Fibroblast of skin of right quadriceps (primary cell): ENCODE measurements at regions not wholly inside any gene's neighbourhood (a gene's known extent, or its start where the extent isn't known, plus 50 kb on each side); places are given as distances from the start of the nearest gene placed in this dataset.
A peak's percentile ranks its signal among the peaks of the same experiment; 100 is the strongest.

Experiments
- DNase-seq: peaks from one replicate; pipeline ENCODE4 v3.0.0-alpha.2; 2013

- no peak for DNase-seq
Measured at GRCh38 chr5:117880932-117881331, 1107.4 kb downstream of the DTWD2 start.

GRCh38 chr5:117877731-117878130, 1110.6 kb downstream of the DTWD2 start:
- no peak for DNase-seq

DNA sequence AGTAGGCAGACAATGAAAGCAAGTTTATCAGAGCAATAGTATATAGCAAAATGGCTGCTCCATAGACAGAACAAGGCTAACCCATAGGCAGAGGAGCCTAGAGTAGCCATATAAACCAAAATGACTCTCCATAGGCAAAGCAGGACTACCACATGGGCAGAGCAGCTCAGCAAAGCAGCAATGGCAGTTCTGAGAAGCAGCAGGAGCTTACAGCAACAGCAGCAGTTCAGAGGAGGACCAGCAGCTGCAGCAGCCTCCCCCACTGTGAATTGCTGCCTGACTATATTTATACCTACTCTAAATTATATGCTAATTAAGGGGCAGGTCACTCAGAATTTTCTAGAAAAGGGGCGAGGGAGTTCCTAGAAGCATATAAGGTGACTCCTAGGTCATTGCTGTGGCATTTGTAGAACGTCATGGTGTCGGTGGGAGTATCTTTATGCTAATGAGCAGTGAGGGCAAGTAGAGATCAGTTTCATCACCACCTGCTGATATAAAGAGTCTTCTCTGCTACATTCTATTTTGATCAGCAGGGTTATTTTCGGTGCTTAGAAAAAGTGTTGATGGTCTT, 1115.5 kb downstream of the DTWD2 start:
- DNase-seq = no peak

GRCh38 chr5:117869596-117869995, 1118.8 kb downstream of the DTWD2 start:
- no peak for DNase-seq

GRCh38 chr5:117863586-117864296, 1124.6 kb downstream of the DTWD2 start:
- no peak for DNase-seq

GRCh38 chr5:117860550-117860949, 1127.8 kb downstream of the DTWD2 start:
- no peak for DNase-seq

- DNase-seq = no peak
Measured at GRCh38 chr5:117859176-117859575, 1129.2 kb downstream of the DTWD2 start.

DNA sequence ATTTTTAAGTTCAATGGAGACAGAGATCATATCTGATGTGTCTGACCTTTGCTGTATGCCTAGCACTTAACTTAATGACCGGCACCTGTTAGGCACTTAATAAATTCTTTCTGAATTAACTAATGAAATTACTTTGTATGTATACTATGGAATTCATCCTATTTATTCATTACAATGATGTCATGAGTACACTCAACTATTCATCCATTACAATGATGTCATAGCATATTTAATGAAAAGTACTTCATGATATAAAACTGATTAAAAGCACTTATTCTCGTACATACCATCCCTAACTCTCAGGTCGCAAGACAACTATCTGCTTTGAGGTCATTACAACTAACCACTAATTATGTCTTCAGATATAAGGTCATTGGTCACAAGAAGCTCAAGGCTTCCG, 1131.6 kb downstream of the DTWD2 start:
- no peak for DNase-seq

GRCh38 chr5:117837786-117838185, 1150.6 kb downstream of the DTWD2 start:
- no peak for DNase-seq

DNA sequence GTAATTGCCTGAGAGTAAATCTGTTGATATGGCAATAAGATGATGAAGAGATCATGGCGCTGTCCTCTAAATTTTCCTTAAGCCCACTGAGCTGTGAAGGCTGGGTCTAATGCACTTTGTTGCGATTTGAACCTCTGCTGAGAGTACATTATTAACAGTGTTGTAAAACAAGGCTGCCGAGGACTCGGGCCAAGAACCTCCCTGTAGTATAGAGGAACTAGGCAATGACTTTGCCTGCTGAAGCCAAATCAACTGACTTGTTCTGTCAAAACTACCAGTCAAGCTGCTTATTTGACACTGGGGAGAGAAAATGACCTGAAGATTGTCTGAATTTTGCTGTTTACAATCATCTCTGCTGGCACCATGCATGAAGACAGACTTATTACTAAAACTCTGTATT, 1154.7 kb downstream of the DTWD2 start:
- DNase-seq = no peak

- DNase-seq = no peak
Measured at GRCh38 chr5:117829646-117830045, 1158.7 kb downstream of the DTWD2 start.

DNA sequence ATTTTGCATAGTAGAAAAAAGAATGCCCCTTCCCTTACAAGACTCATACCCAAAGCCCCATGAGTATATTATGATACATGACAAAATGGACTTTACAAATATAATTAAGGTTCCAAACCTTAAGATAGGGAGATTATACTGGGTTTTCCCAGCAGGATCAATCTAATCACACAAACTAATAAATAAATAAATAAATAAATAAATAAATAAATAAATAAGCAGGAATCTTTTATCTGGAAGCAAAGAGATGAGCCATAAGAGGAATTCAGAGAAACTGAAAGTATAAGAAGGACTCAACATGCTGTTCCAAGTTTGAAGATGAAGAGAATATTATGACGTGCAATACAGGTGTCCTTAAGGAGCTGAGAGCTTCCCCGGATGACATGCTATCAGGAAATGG, 1174.5 kb downstream of the DTWD2 start:
- DNase-seq = no peak

- peak; percentile 36 for DNase-seq
Measured at GRCh38 chr5:117812861-117813260, 1175.5 kb downstream of the DTWD2 start.

DNA sequence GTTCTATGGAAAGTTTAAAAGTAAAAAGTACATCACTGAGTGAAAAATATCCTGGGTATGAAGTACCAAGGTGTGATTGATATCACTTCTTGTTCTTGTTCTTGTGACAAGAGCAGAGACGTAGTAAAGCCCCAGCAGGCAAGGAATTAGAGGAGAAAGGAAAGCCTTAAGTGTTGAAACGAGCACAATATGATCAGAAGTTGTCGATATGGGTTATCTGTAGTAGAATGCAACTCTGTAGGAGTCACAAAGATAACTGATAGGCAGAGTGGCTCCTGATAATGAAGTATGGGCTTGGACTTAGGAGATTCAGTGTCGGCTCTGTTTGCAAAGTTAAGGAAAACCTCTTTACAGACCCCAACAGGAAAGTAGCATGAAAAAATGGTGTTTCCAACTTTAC, 1179.1 kb downstream of the DTWD2 start:
- DNase-seq = no peak

GRCh38 chr5:117805058-117805457, 1183.3 kb downstream of the DTWD2 start:
- no peak for DNase-seq

- peak; percentile 90 for DNase-seq
Measured at GRCh38 chr5:117803533-117803932, 1184.8 kb downstream of the DTWD2 start.

- peak; percentile 17 for DNase-seq
Measured at GRCh38 chr5:117801583-117801982, 1186.8 kb downstream of the DTWD2 start.

DNA sequence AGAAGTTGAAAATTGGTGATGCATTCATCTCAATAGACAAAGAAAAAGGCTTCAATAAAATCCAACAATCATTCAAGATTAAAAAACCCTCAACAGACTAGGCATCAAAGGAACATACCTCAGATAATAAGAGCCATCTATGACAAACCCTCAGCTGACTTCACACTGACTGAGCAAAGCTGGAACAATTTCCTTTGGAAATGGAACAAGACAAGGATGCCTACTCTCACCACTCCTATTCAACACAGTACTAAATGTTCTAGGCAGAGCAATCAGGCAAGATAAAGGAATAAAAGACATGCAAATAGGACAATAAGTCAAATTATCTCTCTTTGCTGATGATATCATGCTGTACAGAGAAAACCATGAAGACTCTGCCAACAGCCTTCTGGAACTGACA, 1188.1 kb downstream of the DTWD2 start:
- DNase-seq = no peak

GRCh38 chr5:117794847-117795246, 1193.5 kb downstream of the DTWD2 start:
- DNase-seq = peak; percentile 10

DNA sequence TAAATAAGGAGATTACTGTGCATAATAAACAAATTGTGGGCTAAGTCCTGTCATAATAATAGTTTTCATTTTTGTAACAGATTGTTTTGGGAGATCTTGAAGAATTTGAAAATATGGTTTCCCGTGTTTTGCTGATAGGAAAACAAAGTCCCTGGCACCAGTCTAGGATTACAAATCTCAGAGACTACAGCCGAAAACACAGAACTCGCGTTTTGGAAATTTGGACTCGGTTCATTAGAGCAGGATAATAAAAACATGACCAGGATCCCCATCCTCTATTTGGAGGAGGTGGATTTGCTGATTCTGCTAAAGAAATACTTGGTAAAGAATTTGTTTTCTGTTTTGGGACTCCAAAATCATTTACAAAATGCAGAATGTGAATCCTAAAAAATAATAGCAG, 1194.4 kb downstream of the DTWD2 start:
- DNase-seq = no peak

GRCh38 chr5:117792476-117792875, 1195.9 kb downstream of the DTWD2 start:
- peak; percentile 29 for DNase-seq

DNA sequence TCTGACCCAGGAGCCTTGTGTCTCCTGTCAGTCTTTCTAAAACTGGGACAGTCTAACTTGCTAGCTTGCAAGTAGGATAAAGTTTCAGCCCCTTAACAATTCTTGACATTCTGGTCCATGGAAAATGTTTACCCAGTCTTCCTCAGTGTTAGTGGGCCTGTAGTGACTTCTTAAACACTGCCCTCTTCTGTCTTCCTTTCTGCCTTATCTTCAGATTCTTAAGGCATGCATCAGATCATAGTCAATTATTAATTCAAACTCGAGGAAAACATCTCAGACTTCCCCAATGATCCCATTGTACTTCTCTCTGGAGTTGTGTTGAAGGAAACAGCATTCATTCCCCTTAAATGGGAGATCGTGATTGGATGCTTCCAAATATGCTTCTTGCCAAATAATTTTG, 1199.8 kb downstream of the DTWD2 start:
- DNase-seq = no peak

DNA sequence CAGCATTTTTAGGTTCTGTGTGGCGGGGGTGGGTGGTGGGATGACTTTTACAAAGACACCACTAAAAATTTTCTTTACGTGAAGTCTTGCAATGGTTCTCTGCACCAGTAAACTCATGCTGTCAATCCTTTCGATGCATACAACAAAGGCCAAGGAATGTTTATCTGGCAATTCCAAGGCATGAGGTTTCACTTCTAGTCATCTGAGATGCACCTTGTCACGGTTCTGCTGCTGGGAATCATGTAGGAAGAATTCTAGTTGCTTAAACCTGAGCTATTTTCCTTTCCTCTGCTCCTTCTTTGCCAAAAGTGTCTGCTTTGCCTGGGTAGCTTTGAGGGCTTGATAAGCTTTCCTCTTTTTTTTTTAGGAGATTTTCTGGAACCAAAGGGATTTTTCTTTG, 1204.5 kb upstream of the SEMA6A start:
- DNase-seq = no peak

GRCh38 chr5:117776977-117777376, 1202.4 kb upstream of the SEMA6A start:
- DNase-seq = no peak

DNA sequence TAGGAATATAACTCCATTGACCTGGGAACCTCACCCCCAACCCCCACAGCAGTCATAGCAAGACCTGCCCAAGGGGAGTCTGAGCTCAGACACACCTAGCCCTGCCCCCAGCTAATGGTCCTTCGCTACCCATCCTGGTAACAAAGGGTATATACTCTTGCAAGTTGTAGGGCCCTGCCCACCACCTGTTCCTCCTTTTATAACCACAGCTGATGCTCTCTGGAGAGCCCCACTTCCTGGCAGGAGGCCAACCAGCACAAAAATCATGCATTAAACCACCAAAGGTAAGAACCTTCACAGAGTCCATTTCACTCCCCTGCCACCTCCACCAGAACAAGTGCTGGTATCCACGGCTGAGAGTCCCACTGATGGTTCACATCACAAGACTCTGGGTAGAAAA, 1195.3 kb upstream of the SEMA6A start:
- DNase-seq = no peak
